ENCODE measurements at regions not wholly inside any gene's neighbourhood (a gene's known extent, or its start where the extent isn't known, plus 50 kb on each side); places are given as distances from the start of the nearest gene placed in this dataset.

DNA sequence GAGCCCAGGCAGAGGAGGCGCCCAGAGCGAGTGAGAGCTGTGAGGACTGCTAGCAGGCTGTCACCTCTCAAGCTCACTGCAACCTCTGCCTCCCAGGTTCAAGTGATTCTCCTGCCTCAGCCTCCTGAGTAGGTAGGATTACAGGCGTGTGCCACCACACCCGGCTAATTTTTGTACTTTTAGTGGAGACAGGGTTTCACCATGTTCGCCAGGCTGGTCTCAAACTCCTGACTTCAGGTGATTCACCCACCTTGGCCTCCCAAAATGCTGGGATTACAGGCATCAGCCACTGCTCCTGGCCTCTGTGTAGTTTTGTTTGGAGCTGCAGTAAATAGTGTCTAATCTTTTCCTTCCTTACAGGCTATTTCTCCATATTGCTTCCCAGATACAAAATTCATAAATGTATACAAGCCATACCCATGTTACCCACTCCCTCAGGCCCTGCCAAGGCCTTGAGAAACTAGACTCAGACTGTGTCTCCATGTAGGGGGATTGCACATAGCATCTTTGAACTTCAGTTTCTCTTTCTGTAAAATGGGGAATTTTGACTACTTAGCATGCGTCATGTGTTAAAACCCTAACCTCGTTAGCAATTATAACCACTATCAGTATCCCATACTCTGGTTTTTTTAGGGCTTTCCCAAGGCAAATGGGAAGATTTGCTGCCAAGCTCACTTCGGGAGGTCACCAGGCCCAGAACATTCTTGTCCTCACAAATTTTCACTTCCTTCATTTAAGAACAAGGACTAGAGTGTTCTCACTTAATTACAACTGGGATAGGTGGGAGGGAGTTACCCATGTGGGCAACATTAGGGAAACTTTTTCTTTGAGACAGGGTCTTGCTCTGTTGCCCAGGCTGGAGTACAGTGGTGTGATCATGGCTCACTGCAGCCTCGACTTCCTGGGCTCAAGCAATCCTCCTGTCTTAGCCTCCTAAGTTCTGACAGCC, 67.3 kb upstream of the DDR1 start:
- TF ChIP-seq GLIS3 (CRISPR knock-in tag; IDR thresholded peaks at IDR 0.05) = no peak
- TF ChIP-seq, protein P1, sequence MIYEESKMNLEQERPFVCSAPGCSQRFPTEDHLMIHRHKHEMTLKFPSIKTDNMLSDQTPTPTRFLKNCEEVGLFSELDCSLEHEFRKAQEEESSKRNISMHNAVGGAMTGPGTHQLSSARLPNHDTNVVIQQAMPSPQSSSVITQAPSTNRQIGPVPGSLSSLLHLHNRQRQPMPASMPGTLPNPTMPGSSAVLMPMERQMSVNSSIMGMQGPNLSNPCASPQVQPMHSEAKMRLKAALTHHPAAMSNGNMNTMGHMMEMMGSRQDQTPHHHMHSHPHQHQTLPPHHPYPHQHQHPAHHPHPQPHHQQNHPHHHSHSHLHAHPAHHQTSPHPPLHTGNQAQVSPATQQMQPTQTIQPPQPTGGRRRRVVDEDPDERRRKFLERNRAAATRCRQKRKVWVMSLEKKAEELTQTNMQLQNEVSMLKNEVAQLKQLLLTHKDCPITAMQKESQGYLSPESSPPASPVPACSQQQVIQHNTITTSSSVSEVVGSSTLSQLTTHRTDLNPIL (CRISPR knock-in tag; IDR thresholded peaks at IDR 0.05; ENCODE audit: low read depth) = no peak
- TF ChIP-seq, protein P2, sequence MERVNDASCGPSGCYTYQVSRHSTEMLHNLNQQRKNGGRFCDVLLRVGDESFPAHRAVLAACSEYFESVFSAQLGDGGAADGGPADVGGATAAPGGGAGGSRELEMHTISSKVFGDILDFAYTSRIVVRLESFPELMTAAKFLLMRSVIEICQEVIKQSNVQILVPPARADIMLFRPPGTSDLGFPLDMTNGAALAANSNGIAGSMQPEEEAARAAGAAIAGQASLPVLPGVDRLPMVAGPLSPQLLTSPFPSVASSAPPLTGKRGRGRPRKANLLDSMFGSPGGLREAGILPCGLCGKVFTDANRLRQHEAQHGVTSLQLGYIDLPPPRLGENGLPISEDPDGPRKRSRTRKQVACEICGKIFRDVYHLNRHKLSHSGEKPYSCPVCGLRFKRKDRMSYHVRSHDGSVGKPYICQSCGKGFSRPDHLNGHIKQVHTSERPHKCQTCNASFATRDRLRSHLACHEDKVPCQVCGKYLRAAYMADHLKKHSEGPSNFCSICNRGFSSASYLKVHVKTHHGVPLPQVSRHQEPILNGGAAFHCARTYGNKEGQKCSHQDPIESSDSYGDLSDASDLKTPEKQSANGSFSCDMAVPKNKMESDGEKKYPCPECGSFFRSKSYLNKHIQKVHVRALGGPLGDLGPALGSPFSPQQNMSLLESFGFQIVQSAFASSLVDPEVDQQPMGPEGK (CRISPR knock-in tag; IDR thresholded peaks at IDR 0.05; ENCODE audit: borderline replicate concordance) = no peak
- TF ChIP-seq ARNTL (CRISPR knock-in tag; IDR thresholded peaks at IDR 0.05; ENCODE audit: borderline replicate concordance, low read depth) = no peak
- no peak for TF ChIP-seq ZNF565 (CRISPR knock-in tag; conservative IDR thresholded peaks at IDR 0.05; ENCODE audit: low read depth)
- no peak for TF ChIP-seq TSHZ2 (CRISPR knock-in tag; IDR thresholded peaks at IDR 0.05)
- no peak for TF ChIP-seq PPARA (CRISPR knock-in tag; IDR thresholded peaks at IDR 0.05; ENCODE audit: borderline replicate concordance)
- no peak for TF ChIP-seq RARB (CRISPR knock-in tag; IDR thresholded peaks at IDR 0.05)

Data from SK-N-SH treated with all-trans-retinoic acid at 6 μM for 48 hours (cell line).